Gastroesophageal sphincter (tissue), 3 donors: ENCODE measurements at regions not wholly inside any gene's neighbourhood (a gene's known extent, or its start where the extent isn't known, plus 50 kb on each side); places are given as distances from the start of the nearest gene placed in this dataset.

Experiments
- POLR2A ChIP-seq, 2 donors: fragments of 450-650 bp; IDR thresholded peaks; one replicate each; pipeline ENCODE4 v1.6.1; 2017; ENCODE audit warnings: antibody characterized with exemption in 2 of 2, mild to moderate bottlenecking in 2 of 2, moderate library complexity in 1 of 2
- POLR2AphosphoS5 ChIP-seq: sonication (generic); formaldehyde crosslinking; IDR thresholded peaks from one replicate; pipeline ENCODE4 v1.6.1; 2017; ENCODE audit warnings: antibody characterized with exemption
- TF ChIP-seq, protein P1 (sequence below), 4 experiments: fragments of 200-600 bp in 2 of 4; fragments of 450-650 bp in 2 of 4; sonication (generic) in 1 of 4; IDR thresholded peaks; one replicate each; pipeline ENCODE4 v1.5.1; 2017 to 2019; ENCODE audit warnings: antibody characterized with exemption in 4 of 4, mild to moderate bottlenecking in 2 of 4, moderate library complexity in 2 of 4

- TF ChIP-seq, protein P1, sequence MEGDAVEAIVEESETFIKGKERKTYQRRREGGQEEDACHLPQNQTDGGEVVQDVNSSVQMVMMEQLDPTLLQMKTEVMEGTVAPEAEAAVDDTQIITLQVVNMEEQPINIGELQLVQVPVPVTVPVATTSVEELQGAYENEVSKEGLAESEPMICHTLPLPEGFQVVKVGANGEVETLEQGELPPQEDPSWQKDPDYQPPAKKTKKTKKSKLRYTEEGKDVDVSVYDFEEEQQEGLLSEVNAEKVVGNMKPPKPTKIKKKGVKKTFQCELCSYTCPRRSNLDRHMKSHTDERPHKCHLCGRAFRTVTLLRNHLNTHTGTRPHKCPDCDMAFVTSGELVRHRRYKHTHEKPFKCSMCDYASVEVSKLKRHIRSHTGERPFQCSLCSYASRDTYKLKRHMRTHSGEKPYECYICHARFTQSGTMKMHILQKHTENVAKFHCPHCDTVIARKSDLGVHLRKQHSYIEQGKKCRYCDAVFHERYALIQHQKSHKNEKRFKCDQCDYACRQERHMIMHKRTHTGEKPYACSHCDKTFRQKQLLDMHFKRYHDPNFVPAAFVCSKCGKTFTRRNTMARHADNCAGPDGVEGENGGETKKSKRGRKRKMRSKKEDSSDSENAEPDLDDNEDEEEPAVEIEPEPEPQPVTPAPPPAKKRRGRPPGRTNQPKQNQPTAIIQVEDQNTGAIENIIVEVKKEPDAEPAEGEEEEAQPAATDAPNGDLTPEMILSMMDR (IDR thresholded peaks at IDR 0.05) = no peak
- TF ChIP-seq POLR2A (IDR thresholded peaks at IDR 0.05) (no peak), POLR2AphosphoS5 (no peak)
Measured at GRCh38 chr2:198653311-198653710, 804.4 kb downstream of the SATB2 start.
